HepG2 (cell line): ENCODE measurements at regions not wholly inside any gene's neighbourhood (a gene's known extent, or its start where the extent isn't known, plus 50 kb on each side); places are given as distances from the start of the nearest gene placed in this dataset.

Experiments used
- ATAC-seq: fragments of 200-7000 bp; cut with Tn5 transposase; 3 replicates; pipeline ENCODE4 v1.9.1; 2020; ENCODE audit warnings: mild to moderate bottlenecking, moderate library complexity
- BruUV-seq: library from RNA; stranded (reverse); fragments of 400-500 nt; replicated peaks from 2 replicates; lab custom pipeline; 2021; lab: Mats Ljungman, UMichigan
- CTCF ChIA-PET: fragments of 300-600 bp; formaldehyde crosslinking; extraction: SDS; loops from one replicate; lab custom pipeline; 2021; ENCODE audit warnings: low total read pairs, inconsistent platforms, low intra/inter-chr PET ratio; lab: Yijun Ruan, JAX
- POLR2A ChIA-PET: fragments of 350-600 bp; sonication (Branson Sonifier 250); formaldehyde crosslinking; loops from one replicate; lab custom pipeline; 2020; ENCODE audit warnings: antibody characterized with exemption, inconsistent platforms; lab: Yijun Ruan, JAX
- DNase-seq: peaks from one replicate; pipeline ENCODE4 v3.0.0-alpha.2; 2015; ENCODE audit warnings: low spot score
- FAIRE-seq: peaks from 3 replicates; lab custom pipeline; 2011; peaks lifted over from hg19 to GRCh38; lab: Jason Lieb, UNC
- H2AFZ ChIP-seq: one replicate; pipeline ENCODE4 v1.6.1; 2011; ENCODE audit warnings: low read length, inconsistent platforms
- H3K27ac ChIP-seq: fragments of 300-600 bp; 3 replicates; pipeline ENCODE4 v1.8.0; 2011; ENCODE audit warnings: mixed run types, mild to moderate bottlenecking, mixed read lengths, low read length, inconsistent platforms; ENCODE audit not compliant: insufficient read depth; ENCODE audit errors: extremely low read length
- H3K27me3 ChIP-seq, 2 experiments: fragments of 200-600 bp in 1 of 2; 2 replicates in 1 of 2; 3 replicates in 1 of 2; pipeline versions ENCODE4 v1.6.0 to v1.8.0; 2011; ENCODE audit warnings: low read length in 2 of 2, mild to moderate bottlenecking in 2 of 2, moderate library complexity in 2 of 2, inconsistent platforms in 1 of 2; ENCODE audit not compliant: insufficient read depth in 2 of 2, control insufficient read depth in 1 of 2
- H3K36me3 ChIP-seq, 2 experiments: fragments of 200-600 bp in 1 of 2; replicated peaks in 1 of 2; 2 replicates in 1 of 2; 3 replicates in 1 of 2; pipeline versions ENCODE4 v1.5.1 to v1.8.0; 2011; ENCODE audit warnings: low read length in 2 of 2, inconsistent platforms in 1 of 2; ENCODE audit not compliant: insufficient read depth in 2 of 2, control insufficient read depth in 1 of 2
- H3K4me1 ChIP-seq: 2 replicates; pipeline ENCODE4 v1.5.1; 2012; ENCODE audit warnings: low read length, inconsistent platforms; ENCODE audit not compliant: insufficient read depth
- H3K4me2 ChIP-seq: 2 replicates; pipeline ENCODE4 v1.6.0; 2011; ENCODE audit warnings: low read depth, low read length, inconsistent platforms
- H3K4me3 ChIP-seq, 3 experiments: fragments of 200-600 bp in 1 of 3; sonication (generic), shearing (Covaris generic) in 1 of 3; replicated peaks in 1 of 3; 2 replicates each; pipeline ENCODE4 v1.5.1; 2011 to 2016; ENCODE audit warnings: low read length in 3 of 3, inconsistent platforms in 2 of 3, low read depth in 2 of 3, mild to moderate bottlenecking in 2 of 3, control low read depth in 1 of 3, mixed read lengths in 1 of 3; ENCODE audit not compliant: insufficient read depth in 1 of 3
- H3K79me2 ChIP-seq: one replicate; pipeline ENCODE4 v1.6.1; 2011; ENCODE audit warnings: low read length, inconsistent platforms; ENCODE audit not compliant: insufficient read depth
- H3K9ac ChIP-seq: 2 replicates; pipeline ENCODE4 v1.6.0; 2011; ENCODE audit warnings: mild to moderate bottlenecking, low read depth, low read length, inconsistent platforms; ENCODE audit not compliant: insufficient read depth
- H3K9me3 ChIP-seq: 2 replicates; pipeline ENCODE4 v1.5.1; 2012; ENCODE audit warnings: mild to moderate bottlenecking, low read length
- H4K20me1 ChIP-seq: 2 replicates; pipeline ENCODE4 v1.6.0; 2011; ENCODE audit warnings: inconsistent platforms, mild to moderate bottlenecking, low read length, moderate library complexity; ENCODE audit not compliant: insufficient read depth
- BRF2 ChIP-seq: sonication (generic); formaldehyde crosslinking; IDR thresholded peaks from 2 replicates; pipeline ENCODE4 v1.8.1; 2022; ENCODE audit warnings: mild to moderate bottlenecking, missing genetic modification reagents
- EED ChIP-seq: sonication (generic); formaldehyde crosslinking; IDR thresholded peaks from 2 replicates; pipeline ENCODE4 v1.5.0; 2020; ENCODE audit warnings: mild to moderate bottlenecking, missing genetic modification reagents
- FLYWCH1 ChIP-seq: sonication (generic); formaldehyde crosslinking; IDR thresholded peaks from 2 replicates; pipeline ENCODE4 v1.8.1; 2023; ENCODE audit warnings: mild to moderate bottlenecking, missing genetic modification reagents
- MIER3 ChIP-seq: IDR thresholded peaks from 2 replicates; pipeline ENCODE4 v1.6.1; 2016; ENCODE audit warnings: missing compliant biosample characterization, borderline replicate concordance
- PHB2 ChIP-seq: fragments of 450-650 bp; IDR thresholded peaks from 2 replicates; pipeline ENCODE4 v1.6.1; 2018; ENCODE audit not compliant: partially characterized antibody
- PLRG1 ChIP-seq: fragments of 450-650 bp; conservative IDR thresholded peaks from 2 replicates; pipeline ENCODE4 v1.6.1; 2016
- PLSCR1 ChIP-seq: sonication (generic); formaldehyde crosslinking; IDR thresholded peaks from 2 replicates; pipeline ENCODE4 v1.5.0; 2020; ENCODE audit warnings: missing genetic modification reagents, mild to moderate bottlenecking, borderline replicate concordance
- RBFOX2 ChIP-seq: fragments of 200-400 bp; formaldehyde crosslinking; IDR thresholded peaks from 2 replicates; pipeline ENCODE4 v1.6.1; 2017; ENCODE audit warnings: low read depth, mild to moderate bottlenecking, low read length
- RXRA ChIP-seq: sonication (generic); formaldehyde crosslinking; IDR thresholded peaks from 2 replicates; pipeline ENCODE4 v1.5.1; 2020; ENCODE audit warnings: missing genetic modification reagents
- SMAD1 ChIP-seq: sonication (generic); formaldehyde crosslinking; IDR thresholded peaks from 2 replicates; pipeline ENCODE4 v1.4.0; 2020; ENCODE audit warnings: missing genetic modification reagents, low read depth, mild to moderate bottlenecking, borderline replicate concordance
- SMARCC2 ChIP-seq: fragments of 450-650 bp; IDR thresholded peaks from 2 replicates; pipeline ENCODE4 v1.6.1; 2017; ENCODE audit warnings: antibody characterized with exemption, mild to moderate bottlenecking
- ZBTB8A ChIP-seq: sonication (generic); formaldehyde crosslinking; IDR thresholded peaks from 2 replicates; pipeline ENCODE4 v1.4.0; 2020; ENCODE audit warnings: mild to moderate bottlenecking, low read depth, missing genetic modification reagents, borderline replicate concordance
- ZFP90 ChIP-seq: sonication (generic); formaldehyde crosslinking; IDR thresholded peaks from 2 replicates; pipeline ENCODE4 v1.8.0; 2022; ENCODE audit warnings: missing genetic modification reagents, mild to moderate bottlenecking, inconsistent platforms, borderline replicate concordance
- ZFX ChIP-seq: sonication (generic); formaldehyde crosslinking; IDR thresholded peaks from 2 replicates; pipeline ENCODE4 v1.4.0; 2020; ENCODE audit warnings: mild to moderate bottlenecking, low read depth, missing genetic modification reagents, moderate library complexity
- ZNF3 ChIP-seq: IDR thresholded peaks from 2 replicates; pipeline ENCODE4 v1.7.0; 2017; ENCODE audit warnings: inconsistent platforms
- ZNF446 ChIP-seq: sonication (generic); formaldehyde crosslinking; IDR thresholded peaks from 2 replicates; pipeline ENCODE4 v1.5.0; 2020; ENCODE audit warnings: mild to moderate bottlenecking, missing genetic modification reagents
- ZSCAN12 ChIP-seq: sonication (generic); formaldehyde crosslinking; IDR thresholded peaks from 2 replicates; pipeline ENCODE4 v1.9.0; 2021; ENCODE audit warnings: mild to moderate bottlenecking, missing genetic modification reagents
- WGBS: methylation state at CpG from one replicate; pipeline ENCODE4 v1.1.6; 2017; ENCODE audit warnings: low lambda C conversion rate; 5-methylcytosine and 5-hydroxymethylcytosine counted together
- in situ Hi-C: cut with HindIII; loops from 2 replicates; pipeline ENCODE4 v1.10.0; 2017; ENCODE audit warnings: low pct_unique_long_range_greater_than_20kb; ENCODE audit not compliant: extremely low pct_ligation_motif_present
- intact Hi-C: fragments of 100-400 bp; cut with micrococcal nuclease; formaldehyde crosslinking; loops from one replicate; pipeline ENCODE4 v1.10.0; 2022; ENCODE audit not compliant: unreplicated experiment
- TF ChIP-seq, protein P1 (sequence below): sonication (generic); formaldehyde crosslinking; IDR thresholded peaks from 2 replicates; pipeline ENCODE4 v1.4.0; 2020; ENCODE audit warnings: missing genetic modification reagents

DNA sequence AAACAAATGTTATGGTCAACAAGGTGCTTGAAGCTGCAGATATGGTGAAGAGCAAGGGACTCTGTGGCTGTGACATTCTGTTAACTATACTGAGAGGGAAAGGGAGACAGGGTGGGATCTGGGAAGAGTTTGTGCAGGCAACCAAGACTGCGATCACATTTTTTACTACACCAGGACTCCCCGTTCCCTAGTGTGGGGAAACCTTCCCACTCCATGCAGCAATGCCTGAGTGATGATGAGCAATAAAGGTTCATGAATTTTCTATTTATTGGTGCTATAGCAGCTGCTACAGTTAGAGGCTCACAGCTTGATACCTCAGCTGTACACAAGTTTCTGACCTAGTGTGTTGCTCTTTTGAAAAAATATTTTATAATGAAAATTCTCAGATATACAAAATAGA, 160.9 kb upstream of the SGO1 start:
- no peak for FAIRE-seq
- Histone ChIP-seq H3K4me2 (no peak overlapping the region), H4K20me1 (no peaks in the 10 kb centered on the region), H3K27me3 (no peaks in the 10 kb centered on the region), H2AFZ (no peak overlapping the region), H3K79me2 (no peaks in the 10 kb centered on the region), H3K27ac (no peak overlapping the region), H3K9me3 (no peaks in the 10 kb centered on the region), H3K36me3 (no peaks in the 10 kb centered on the region), H3K4me3 (no peak overlapping the region), H3K9ac (no peak overlapping the region), H3K4me1 (no peaks in the 10 kb centered on the region)
- TF ChIP-seq ZNF3 (CRISPR knock-in tag) (no peak), PHB2 (no peak), SMAD1 (CRISPR knock-in tag) (no peak), MIER3 (CRISPR knock-in tag) (no peak), SMARCC2 (no peak), ZBTB8A (no peak), ZSCAN12 (no peak)
- CTCF ChIA-PET: no interaction called here
- POLR2A ChIA-PET: no interaction called here
- intact Hi-C loops: no loop called here
- in situ Hi-C loops: no loop called here
- ATAC-seq: no peak
- WGBS: 55% methylated on average over 2 of the region's 2 CpGs
- no TSS peak for BruUV-seq
- no peak for DNase-seq

- Histone ChIP-seq H2AFZ (no peak overlapping the region), H3K4me1 (no peaks in the 10 kb centered on the region), H3K27me3 (no peaks in the 10 kb centered on the region), H3K79me2 (no peaks in the 10 kb centered on the region), H4K20me1 (no peaks in the 10 kb centered on the region), H3K36me3 (no peaks in the 10 kb centered on the region), H3K4me3 (no peak overlapping the region), H3K4me2 (no peak overlapping the region), H3K27ac (no peak overlapping the region), H3K9ac (no peak overlapping the region), H3K9me3 (no peaks in the 10 kb centered on the region)
- WGBS: 0% methylated on average over 1 of the region's 1 CpG
- BruUV-seq: no TSS peak
- DNase-seq: no peak
- intact Hi-C loops (no loop called here), in situ Hi-C loops (no loop called here)
- POLR2A ChIA-PET: no interaction called here
- ATAC-seq: no peak
- CTCF ChIA-PET: no interaction called here
- no peak for FAIRE-seq
- TF ChIP-seq BRF2 (CRISPR knock-in tag): no peak
- TF ChIP-seq, protein P1, sequence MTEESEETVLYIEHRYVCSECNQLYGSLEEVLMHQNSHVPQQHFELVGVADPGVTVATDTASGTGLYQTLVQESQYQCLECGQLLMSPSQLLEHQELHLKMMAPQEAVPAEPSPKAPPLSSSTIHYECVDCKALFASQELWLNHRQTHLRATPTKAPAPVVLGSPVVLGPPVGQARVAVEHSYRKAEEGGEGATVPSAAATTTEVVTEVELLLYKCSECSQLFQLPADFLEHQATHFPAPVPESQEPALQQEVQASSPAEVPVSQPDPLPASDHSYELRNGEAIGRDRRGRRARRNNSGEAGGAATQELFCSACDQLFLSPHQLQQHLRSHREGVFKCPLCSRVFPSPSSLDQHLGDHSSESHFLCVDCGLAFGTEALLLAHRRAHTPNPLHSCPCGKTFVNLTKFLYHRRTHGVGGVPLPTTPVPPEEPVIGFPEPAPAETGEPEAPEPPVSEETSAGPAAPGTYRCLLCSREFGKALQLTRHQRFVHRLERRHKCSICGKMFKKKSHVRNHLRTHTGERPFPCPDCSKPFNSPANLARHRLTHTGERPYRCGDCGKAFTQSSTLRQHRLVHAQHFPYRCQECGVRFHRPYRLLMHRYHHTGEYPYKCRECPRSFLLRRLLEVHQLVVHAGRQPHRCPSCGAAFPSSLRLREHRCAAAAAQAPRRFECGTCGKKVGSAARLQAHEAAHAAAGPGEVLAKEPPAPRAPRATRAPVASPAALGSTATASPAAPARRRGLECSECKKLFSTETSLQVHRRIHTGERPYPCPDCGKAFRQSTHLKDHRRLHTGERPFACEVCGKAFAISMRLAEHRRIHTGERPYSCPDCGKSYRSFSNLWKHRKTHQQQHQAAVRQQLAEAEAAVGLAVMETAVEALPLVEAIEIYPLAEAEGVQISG (CRISPR knock-in tag): no peak
- no peak for TF ChIP-seq RXRA (CRISPR knock-in tag)
- no peak for TF ChIP-seq ZFX (CRISPR knock-in tag)
- TF ChIP-seq PLSCR1: no peak
- TF ChIP-seq ZFP90: no peak
- TF ChIP-seq ZNF446: no peak
- TF ChIP-seq EED: no peak
- no peak for TF ChIP-seq FLYWCH1 (CRISPR knock-in tag)
- no peak for TF ChIP-seq PLRG1
- no peak for TF ChIP-seq RBFOX2
Measured at GRCh38 chr3:20346369-20346768, 160.4 kb upstream of the SGO1 start.
